Caco-2 (cell line): ENCODE measurements at regions not wholly inside any gene's neighbourhood (a gene's known extent, or its start where the extent isn't known, plus 50 kb on each side); places are given as distances from the start of the nearest gene placed in this dataset.
A peak's percentile ranks its signal among the peaks of the same experiment; 100 is the strongest.

Experiments
- BruUV-seq: library from RNA; stranded (reverse); fragments of 400-500 nt; replicated peaks from 2 replicates; lab custom pipeline; 2021; lab: Mats Ljungman, UMichigan
- CTCF ChIA-PET: fragments of 300-600 bp; sonication (Branson Sonifier 250); formaldehyde crosslinking; loops from one replicate; lab custom pipeline; 2022; ENCODE audit warnings: antibody characterized with exemption; lab: Charles Lee
- POLR2A ChIA-PET: fragments of 300-600 bp; sonication (Branson Sonifier 250); formaldehyde crosslinking; loops from one replicate; lab custom pipeline; 2022; ENCODE audit warnings: antibody characterized with exemption; lab: Charles Lee
- DNase-seq, 2 experiments: peaks; one replicate each; pipeline versions ENCODE4 v3.0.0 to v3.0.0-alpha.2; 2020 to 2022
- H3K27me3 ChIP-seq: replicated peaks from 2 replicates; pipeline ENCODE4 v1.6.0; 2011; ENCODE audit warnings: low read length; ENCODE audit not compliant: control insufficient read depth, insufficient read depth
- H3K36me3 ChIP-seq: 2 replicates; pipeline ENCODE4 v1.5.1; 2011; ENCODE audit warnings: low read length; ENCODE audit not compliant: control insufficient read depth, insufficient read depth
- H3K4me1 ChIP-seq: fragments of 250-450 bp; sonication (Bioruptor Pico); 2 replicates; pipeline ENCODE4 v1.5.1; 2020; ENCODE audit warnings: mild to moderate bottlenecking
- H3K4me3 ChIP-seq: 2 replicates; pipeline ENCODE4 v1.5.1; 2011; ENCODE audit warnings: low read depth, mild to moderate bottlenecking, control low read depth, low read length
- H3K9me3 ChIP-seq: fragments of 250-450 bp; sonication (Bioruptor Pico); 2 replicates; pipeline ENCODE4 v1.5.1; 2020; ENCODE audit warnings: mild to moderate bottlenecking, moderate library complexity
- H3K27ac Mint-ChIP-seq: one replicate; pipeline ENCODE4 v1.8.0; 2022; ENCODE audit warnings: mixed read lengths; ENCODE audit not compliant: unreplicated experiment
- H3K27me3 Mint-ChIP-seq: one replicate; pipeline ENCODE4 v1.8.0; 2022; ENCODE audit warnings: mixed read lengths; ENCODE audit not compliant: insufficient read depth, unreplicated experiment
- H3K36me3 Mint-ChIP-seq: one replicate; pipeline ENCODE4 v1.8.0; 2022; ENCODE audit warnings: mild to moderate bottlenecking, mixed read lengths; ENCODE audit not compliant: insufficient read depth, unreplicated experiment
- H3K4me1 Mint-ChIP-seq: one replicate; pipeline ENCODE4 v1.8.0; 2022; ENCODE audit warnings: low read depth, mixed read lengths; ENCODE audit not compliant: unreplicated experiment
- H3K4me3 Mint-ChIP-seq: one replicate; pipeline ENCODE4 v1.8.0; 2022; ENCODE audit warnings: mild to moderate bottlenecking, moderate library complexity, mixed read lengths; ENCODE audit not compliant: unreplicated experiment
- H3K9me3 Mint-ChIP-seq: one replicate; pipeline ENCODE4 v1.8.0; 2022; ENCODE audit warnings: mixed read lengths; ENCODE audit not compliant: unreplicated experiment
- CTCF ChIP-seq, 2 experiments: fragments of 200-600 bp in 1 of 2; IDR thresholded peaks; 1 replicate in 1 of 2; 2 replicates in 1 of 2; pipeline versions ENCODE4 v1.5.1 to v1.8.0; 2011 to 2022; ENCODE audit warnings: antibody characterized with exemption in 1 of 2, control low read depth in 1 of 2, inconsistent platforms in 1 of 2, low read depth in 1 of 2, low read length in 1 of 2, mild to moderate bottlenecking in 1 of 2, moderate library complexity in 1 of 2; ENCODE audit not compliant: insufficient read depth in 1 of 2, severe bottlenecking in 1 of 2, unreplicated experiment in 1 of 2
- intact Hi-C: fragments of 100-400 bp; cut with micrococcal nuclease; formaldehyde crosslinking; loops from one replicate; pipeline ENCODE4 v1.10.0; 2022; ENCODE audit not compliant: unreplicated experiment

GRCh38 chr6:98641949-98642719, 192.2 kb upstream of the POU3F2 start:
- CTCF ChIA-PET: no interaction called here
- H3K9me3 ChIP-seq: no peaks in the 10 kb centered on the region
- no peaks in the 10 kb centered on the region for H3K9me3 Mint-ChIP-seq
- no TSS peak for BruUV-seq
- no peak for TF ChIP-seq CTCF (IDR thresholded peaks at IDR 0.05; ENCODE audit: insufficient read depth in 1 of 2, low read depth in 1 of 2, low read length in 1 of 2, severe bottlenecking in 1 of 2, unreplicated experiment in 1 of 2)
- POLR2A ChIA-PET: interaction anchor here (0.6 kb wide), 1 partner anchor 1117 kb away, joined by 3 read pairs; no protein-coding TSS in a partner anchor
- no peak overlapping the region for H3K4me3 Mint-ChIP-seq
- peaks cover 7% of the 10 kb centered on the region for H3K4me1 ChIP-seq
- H3K27me3 ChIP-seq: no peaks in the 10 kb centered on the region
- no peak overlapping the region for H3K4me3 ChIP-seq
- peak in 1 of 2 experiments; percentile 3 for DNase-seq
- no peaks in the 10 kb centered on the region for H3K4me1 Mint-ChIP-seq
- peaks cover 3% of the 10 kb centered on the region for H3K27me3 Mint-ChIP-seq
- H3K36me3 ChIP-seq: no peaks in the 10 kb centered on the region
- H3K36me3 Mint-ChIP-seq: no peaks in the 10 kb centered on the region
- intact Hi-C loops: no loop called here
- H3K27ac Mint-ChIP-seq: no peak overlapping the region

GRCh38 chr6:98644063-98644462, 190.3 kb upstream of the POU3F2 start:
- Histone ChIP-seq H3K4me1 (peaks cover 7% of the 10 kb centered on the region), H3K4me3 (no peak overlapping the region), H3K36me3 (no peaks in the 10 kb centered on the region), H3K27me3 (no peaks in the 10 kb centered on the region), H3K9me3 (no peaks in the 10 kb centered on the region)
- BruUV-seq: no TSS peak
- no peaks in the 10 kb centered on the region for H3K9me3 Mint-ChIP-seq
- no peaks in the 10 kb centered on the region for H3K4me1 Mint-ChIP-seq
- TF ChIP-seq CTCF (IDR thresholded peaks at IDR 0.05; ENCODE audit: insufficient read depth in 1 of 2, low read depth in 1 of 2, low read length in 1 of 2, severe bottlenecking in 1 of 2, unreplicated experiment in 1 of 2): no peak
- H3K36me3 Mint-ChIP-seq: no peaks in the 10 kb centered on the region
- no peak overlapping the region for H3K4me3 Mint-ChIP-seq
- intact Hi-C loops: no loop called here
- H3K27ac Mint-ChIP-seq: no peak overlapping the region
- DNase-seq: no peak
- H3K27me3 Mint-ChIP-seq: peaks cover 3% of the 10 kb centered on the region
- CTCF ChIA-PET: no interaction called here
- POLR2A ChIA-PET: no interaction called here

- intact Hi-C loops: no loop called here
- no TSS peak for BruUV-seq
- Mint-ChIP-seq H3K36me3 (no peaks in the 10 kb centered on the region), H3K4me1 (no peaks in the 10 kb centered on the region), H3K9me3 (no peaks in the 10 kb centered on the region), H3K27me3 (peaks cover 6% of the 10 kb centered on the region), H3K27ac (no peak overlapping the region), H3K4me3 (no peak overlapping the region)
- ChIA-PET POLR2A (no interaction called here), CTCF (no interaction called here)
- Histone ChIP-seq H3K36me3 (no peaks in the 10 kb centered on the region), H3K9me3 (no peaks in the 10 kb centered on the region), H3K4me3 (no peak overlapping the region), H3K27me3 (no peaks in the 10 kb centered on the region), H3K4me1 (no peaks in the 10 kb centered on the region)
- TF ChIP-seq CTCF (IDR thresholded peaks at IDR 0.05; ENCODE audit: insufficient read depth in 1 of 2, low read depth in 1 of 2, low read length in 1 of 2, severe bottlenecking in 1 of 2, unreplicated experiment in 1 of 2): no peak
- no peak for DNase-seq
Measured at GRCh38 chr6:98648211-98648914, 186.0 kb upstream of the POU3F2 start.
